ENCODE measurements at regions not wholly inside any gene's neighbourhood (a gene's known extent, or its start where the extent isn't known, plus 50 kb on each side); places are given as distances from the start of the nearest gene placed in this dataset.
"Not testable (repeated sequence)": the region's sequence is repeated elsewhere in the genome, so short reads cannot be mapped to it uniquely, and the experiment has no call there.

DNA sequence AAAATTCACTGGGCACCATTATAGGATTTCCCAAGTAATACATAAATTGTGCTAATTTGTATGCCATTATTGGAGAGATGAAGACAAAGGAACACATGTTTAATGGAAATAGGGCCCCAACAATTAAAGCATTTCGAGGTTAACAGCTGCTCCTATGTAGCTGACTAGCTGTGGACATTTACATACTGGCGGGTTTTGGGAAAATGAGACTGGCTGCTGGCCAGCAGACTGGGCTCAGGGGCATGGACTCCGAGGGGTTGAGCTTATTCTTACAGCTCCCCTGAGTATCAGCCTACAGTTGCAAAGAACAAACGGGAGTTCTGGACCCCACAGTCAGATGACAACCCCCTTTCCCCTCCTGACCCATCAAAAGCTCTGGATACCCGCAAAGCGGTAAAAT is 91.9 kb upstream of the MYO3A start:
- Mint-ChIP-seq H3K36me3 (ENCODE audit: low read depth) (no peaks in the 10 kb centered on the region), H3K27ac (no peak overlapping the region), H3K4me3 (no peak overlapping the region), H3K27me3 (ENCODE audit: insufficient read depth) (no peaks in the 10 kb centered on the region), H3K4me1 (ENCODE audit: low read depth) (no peaks in the 10 kb centered on the region), H3K9me3 (peaks cover 30% of the 10 kb centered on the region)
- no peak for DNase-seq
- no peak for TF ChIP-seq CTCF (IDR thresholded peaks at IDR 0.05)

DNA sequence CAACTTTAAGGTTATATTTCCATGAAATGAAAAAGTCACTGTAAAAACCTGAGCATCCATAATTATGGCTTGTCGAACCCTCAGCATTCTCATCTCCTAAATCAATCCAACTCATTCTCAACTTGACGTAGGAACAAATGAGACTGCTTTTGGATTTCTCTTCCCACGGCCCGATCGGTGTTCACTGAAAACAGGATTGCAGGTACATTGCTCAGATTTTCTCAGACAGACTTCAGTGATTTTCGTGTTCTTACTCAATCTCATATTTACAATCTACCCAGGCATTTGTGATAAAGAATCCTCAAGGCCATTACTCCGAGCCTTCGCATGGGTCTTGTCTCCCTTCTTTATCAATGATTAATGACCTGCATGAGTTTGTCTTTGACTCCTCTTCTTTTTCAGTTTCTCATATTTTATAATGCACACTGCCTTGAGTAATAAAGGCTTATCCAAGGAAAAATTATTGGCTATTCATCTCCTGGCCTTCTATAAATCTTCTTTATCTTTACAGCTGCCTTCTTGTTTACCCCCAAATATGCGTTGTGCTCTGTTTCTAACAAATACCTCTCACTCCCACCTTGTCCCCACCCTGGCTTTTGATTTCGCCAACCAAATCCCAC is 90.4 kb upstream of the MYO3A start:
- peaks cover 28% of the 10 kb centered on the region for H3K9me3 Mint-ChIP-seq
- no peak overlapping the region for H3K4me3 Mint-ChIP-seq
- TF ChIP-seq CTCF (IDR thresholded peaks at IDR 0.05) = no peak
- no peaks in the 10 kb centered on the region for H3K27me3 Mint-ChIP-seq (ENCODE audit: insufficient read depth)
- H3K27ac Mint-ChIP-seq = no peak overlapping the region
- H3K4me1 Mint-ChIP-seq (ENCODE audit: low read depth) = no peaks in the 10 kb centered on the region
- no peak for DNase-seq
- H3K36me3 Mint-ChIP-seq (ENCODE audit: low read depth) = no peaks in the 10 kb centered on the region

DNA sequence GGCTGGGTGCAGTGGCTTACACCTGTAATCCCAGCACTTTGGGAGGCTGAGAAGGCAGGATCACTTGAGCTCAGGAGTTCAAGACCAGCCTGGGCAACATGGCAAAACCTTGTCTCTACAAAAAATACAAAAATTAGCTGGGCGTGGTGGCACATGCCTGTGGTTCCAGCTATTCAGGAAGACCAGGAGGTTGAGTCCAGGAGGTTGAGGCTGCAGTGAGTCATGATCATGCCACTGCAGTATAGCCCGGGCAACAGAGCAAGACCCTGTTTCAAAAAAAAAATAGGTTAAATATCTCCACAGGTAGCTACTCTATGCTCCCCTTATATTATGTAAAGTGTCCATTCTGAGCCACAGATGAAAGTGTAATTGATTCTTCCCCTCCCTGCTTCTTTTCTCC is 89.3 kb upstream of the MYO3A start:
- H3K9me3 Mint-ChIP-seq = peaks cover 37% of the 10 kb centered on the region
- not testable (repeated sequence) for H3K27me3 Mint-ChIP-seq (ENCODE audit: insufficient read depth); H3K4me1 Mint-ChIP-seq (ENCODE audit: low read depth); H3K27ac Mint-ChIP-seq; DNase-seq; H3K36me3 Mint-ChIP-seq (ENCODE audit: low read depth); H3K4me3 Mint-ChIP-seq

- no peaks in the 10 kb centered on the region for H3K4me1 Mint-ChIP-seq (ENCODE audit: low read depth)
- peaks cover 5% of the 10 kb centered on the region for H3K36me3 Mint-ChIP-seq (ENCODE audit: low read depth)
- no peak for DNase-seq
- H3K27ac Mint-ChIP-seq = no peak overlapping the region
- no peak overlapping the region for H3K4me3 Mint-ChIP-seq
- no peaks in the 10 kb centered on the region for H3K27me3 Mint-ChIP-seq (ENCODE audit: insufficient read depth)
- TF ChIP-seq CTCF (IDR thresholded peaks at IDR 0.05) = no peak
- peaks cover 42% of the 10 kb centered on the region for H3K9me3 Mint-ChIP-seq
These were observed 84.8 kb upstream of the MYO3A start for GRCh38 chr10:25849268-25849667.

GRCh38 chr10:25849988-25850387 is 84.0 kb upstream of the MYO3A start:
- Mint-ChIP-seq H3K4me1 (ENCODE audit: low read depth) (no peaks in the 10 kb centered on the region), H3K27me3 (ENCODE audit: insufficient read depth) (no peaks in the 10 kb centered on the region), H3K4me3 (no peak overlapping the region), H3K9me3 (peaks cover 39% of the 10 kb centered on the region), H3K27ac (no peak overlapping the region), H3K36me3 (ENCODE audit: low read depth) (peaks cover 5% of the 10 kb centered on the region)
- DNase-seq = no peak
- TF ChIP-seq CTCF (IDR thresholded peaks at IDR 0.05) = no peak

DNA sequence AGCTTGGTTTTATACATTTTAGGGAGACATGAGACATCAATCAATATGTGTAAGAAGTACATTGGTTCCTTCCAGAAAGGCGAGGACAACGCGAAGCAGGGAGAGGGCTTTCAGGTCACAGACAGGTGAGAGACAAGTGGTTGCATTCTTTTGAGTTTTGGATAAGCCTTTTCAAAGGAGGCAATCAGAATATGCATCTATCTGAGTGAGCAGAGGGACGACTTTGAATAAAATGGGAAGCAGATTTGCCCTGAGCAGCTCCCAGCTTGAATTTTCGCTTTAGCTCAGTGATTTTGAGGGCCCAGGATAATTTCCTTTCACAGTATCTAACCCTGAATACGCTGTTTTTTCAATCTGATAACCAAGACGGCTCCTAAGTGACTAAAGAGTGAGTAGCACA is 82.5 kb upstream of the MYO3A start:
- Mint-ChIP-seq H3K27me3 (ENCODE audit: insufficient read depth) (no peaks in the 10 kb centered on the region), H3K9me3 (peaks cover 33% of the 10 kb centered on the region), H3K4me1 (ENCODE audit: low read depth) (no peaks in the 10 kb centered on the region), H3K27ac (no peak overlapping the region), H3K36me3 (ENCODE audit: low read depth) (peaks cover 5% of the 10 kb centered on the region), H3K4me3 (no peak overlapping the region)
- no peak for TF ChIP-seq CTCF (IDR thresholded peaks at IDR 0.05)
- DNase-seq = no peak
